ENCODE measurements at regions not wholly inside any gene's neighbourhood (a gene's known extent, or its start where the extent isn't known, plus 50 kb on each side); places are given as distances from the start of the nearest gene placed in this dataset.

DNA sequence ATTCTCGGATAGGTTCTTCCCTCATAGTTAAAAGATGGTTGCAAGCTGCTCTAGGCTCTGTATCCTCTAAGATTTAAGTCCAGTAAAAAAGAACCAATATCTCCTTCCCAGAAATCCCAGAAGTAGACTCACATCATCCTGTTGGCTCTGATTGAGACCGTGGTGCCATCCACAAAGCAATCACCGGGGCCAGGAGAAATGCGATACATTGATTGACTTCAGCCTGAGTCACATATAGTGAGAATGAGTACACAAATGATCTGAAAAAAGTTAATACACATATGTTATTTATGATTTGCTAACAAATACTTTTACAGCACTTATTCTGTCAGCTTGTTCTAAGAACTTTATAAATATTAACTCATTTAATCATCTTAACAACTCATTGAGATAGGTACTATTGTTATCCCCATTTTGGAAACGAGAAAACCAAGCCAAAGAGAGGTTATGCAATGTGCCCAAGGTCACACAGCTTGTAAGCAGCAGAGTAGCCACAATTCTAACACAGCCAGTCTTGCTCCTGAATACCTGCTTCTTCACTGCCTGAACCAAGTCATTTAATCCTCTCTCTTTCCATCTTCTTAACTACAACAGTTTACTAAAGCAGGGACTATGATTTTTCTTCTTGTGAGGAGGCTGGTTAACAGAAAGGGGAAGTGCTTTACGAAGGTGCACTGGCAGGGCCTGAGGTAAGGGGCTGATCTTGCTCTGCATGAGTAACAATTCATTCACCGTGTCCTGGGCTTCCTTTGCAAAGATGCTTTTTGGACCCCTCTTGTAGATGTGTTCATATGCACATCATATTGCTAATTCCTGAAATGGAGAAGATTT lies 177.0 kb downstream of the REEP3 start:
- Histone ChIP-seq H3K27me3 (replicated peaks; ENCODE audit: insufficient read depth, low read length) (no peaks in the 10 kb centered on the region), H3F3A (ENCODE audit: insufficient read depth, low read length) (no peaks in the 10 kb centered on the region), H4K20me1 (ENCODE audit: insufficient read depth, low read length) (no peaks in the 10 kb centered on the region), H3K4me3 (ENCODE audit: low read length) (no peak overlapping the region), H3K9me2 (replicated peaks; ENCODE audit: insufficient read depth, low read length) (no peaks in the 10 kb centered on the region), H3K4me2 (ENCODE audit: low read depth, low read length) (no peak overlapping the region), H3K4me1 (ENCODE audit: low read length) (no peaks in the 10 kb centered on the region), H3K9me3 (replicated peaks; ENCODE audit: insufficient read depth, low read length) (no peaks in the 10 kb centered on the region), H3K9ac (ENCODE audit: low read length) (no peak overlapping the region), H3K27ac (ENCODE audit: low read length) (no peak overlapping the region), H3K36me3 (replicated peaks; ENCODE audit: insufficient read depth, low read length) (no peaks in the 10 kb centered on the region), H3K79me2 (ENCODE audit: low read length) (no peaks in the 10 kb centered on the region), H2AFZ (ENCODE audit: low read length) (no peak overlapping the region)
- DNase-seq: no peak
- TF ChIP-seq EZH2 (optimal IDR thresholded peaks at IDR 0.05; ENCODE audit: low read depth, low read length) (no peak), EZH2phosphoT487 (IDR thresholded peaks at IDR 0.05; ENCODE audit: low read length) (no peak)
- TF ChIP-seq, protein P1, sequence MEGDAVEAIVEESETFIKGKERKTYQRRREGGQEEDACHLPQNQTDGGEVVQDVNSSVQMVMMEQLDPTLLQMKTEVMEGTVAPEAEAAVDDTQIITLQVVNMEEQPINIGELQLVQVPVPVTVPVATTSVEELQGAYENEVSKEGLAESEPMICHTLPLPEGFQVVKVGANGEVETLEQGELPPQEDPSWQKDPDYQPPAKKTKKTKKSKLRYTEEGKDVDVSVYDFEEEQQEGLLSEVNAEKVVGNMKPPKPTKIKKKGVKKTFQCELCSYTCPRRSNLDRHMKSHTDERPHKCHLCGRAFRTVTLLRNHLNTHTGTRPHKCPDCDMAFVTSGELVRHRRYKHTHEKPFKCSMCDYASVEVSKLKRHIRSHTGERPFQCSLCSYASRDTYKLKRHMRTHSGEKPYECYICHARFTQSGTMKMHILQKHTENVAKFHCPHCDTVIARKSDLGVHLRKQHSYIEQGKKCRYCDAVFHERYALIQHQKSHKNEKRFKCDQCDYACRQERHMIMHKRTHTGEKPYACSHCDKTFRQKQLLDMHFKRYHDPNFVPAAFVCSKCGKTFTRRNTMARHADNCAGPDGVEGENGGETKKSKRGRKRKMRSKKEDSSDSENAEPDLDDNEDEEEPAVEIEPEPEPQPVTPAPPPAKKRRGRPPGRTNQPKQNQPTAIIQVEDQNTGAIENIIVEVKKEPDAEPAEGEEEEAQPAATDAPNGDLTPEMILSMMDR (IDR thresholded peaks at IDR 0.05; ENCODE audit: low read length): no peak

DNA sequence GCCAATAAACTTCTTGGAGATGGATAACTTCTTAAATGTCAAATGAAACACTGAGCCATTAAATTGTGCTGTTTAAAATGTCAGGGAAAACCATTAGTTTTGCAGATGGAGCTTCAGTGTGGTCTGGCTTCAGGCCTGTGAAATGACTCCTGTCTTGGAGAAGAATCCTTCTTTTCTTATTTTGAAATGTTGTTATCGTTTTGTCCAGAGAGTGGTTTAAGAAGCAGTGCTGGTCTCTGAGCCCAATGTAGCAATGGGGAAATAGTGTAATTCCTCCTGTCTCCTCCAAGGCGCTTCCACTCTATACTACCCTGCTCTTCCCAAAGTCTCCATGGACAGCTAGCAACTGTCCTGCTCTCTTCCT lies 177.6 kb downstream of the REEP3 start:
- Histone ChIP-seq H2AFZ (ENCODE audit: low read length) (no peak overlapping the region), H3K4me2 (ENCODE audit: low read depth, low read length) (no peak overlapping the region), H3F3A (ENCODE audit: insufficient read depth, low read length) (no peaks in the 10 kb centered on the region), H3K9ac (ENCODE audit: low read length) (no peak overlapping the region), H3K36me3 (replicated peaks; ENCODE audit: insufficient read depth, low read length) (no peaks in the 10 kb centered on the region), H3K4me3 (ENCODE audit: low read length) (no peak overlapping the region), H4K20me1 (ENCODE audit: insufficient read depth, low read length) (no peaks in the 10 kb centered on the region), H3K27me3 (replicated peaks; ENCODE audit: insufficient read depth, low read length) (no peaks in the 10 kb centered on the region), H3K4me1 (ENCODE audit: low read length) (no peaks in the 10 kb centered on the region), H3K27ac (ENCODE audit: low read length) (no peak overlapping the region), H3K9me2 (replicated peaks; ENCODE audit: insufficient read depth, low read length) (no peaks in the 10 kb centered on the region), H3K9me3 (replicated peaks; ENCODE audit: insufficient read depth, low read length) (no peaks in the 10 kb centered on the region), H3K79me2 (ENCODE audit: low read length) (no peaks in the 10 kb centered on the region)
- no peak for DNase-seq
- TF ChIP-seq, protein P1 (IDR thresholded peaks at IDR 0.05; ENCODE audit: low read length): no peak
- TF ChIP-seq EZH2 (optimal IDR thresholded peaks at IDR 0.05; ENCODE audit: low read depth, low read length): no peak
- TF ChIP-seq EZH2phosphoT487 (IDR thresholded peaks at IDR 0.05; ENCODE audit: low read length): no peak

DNA sequence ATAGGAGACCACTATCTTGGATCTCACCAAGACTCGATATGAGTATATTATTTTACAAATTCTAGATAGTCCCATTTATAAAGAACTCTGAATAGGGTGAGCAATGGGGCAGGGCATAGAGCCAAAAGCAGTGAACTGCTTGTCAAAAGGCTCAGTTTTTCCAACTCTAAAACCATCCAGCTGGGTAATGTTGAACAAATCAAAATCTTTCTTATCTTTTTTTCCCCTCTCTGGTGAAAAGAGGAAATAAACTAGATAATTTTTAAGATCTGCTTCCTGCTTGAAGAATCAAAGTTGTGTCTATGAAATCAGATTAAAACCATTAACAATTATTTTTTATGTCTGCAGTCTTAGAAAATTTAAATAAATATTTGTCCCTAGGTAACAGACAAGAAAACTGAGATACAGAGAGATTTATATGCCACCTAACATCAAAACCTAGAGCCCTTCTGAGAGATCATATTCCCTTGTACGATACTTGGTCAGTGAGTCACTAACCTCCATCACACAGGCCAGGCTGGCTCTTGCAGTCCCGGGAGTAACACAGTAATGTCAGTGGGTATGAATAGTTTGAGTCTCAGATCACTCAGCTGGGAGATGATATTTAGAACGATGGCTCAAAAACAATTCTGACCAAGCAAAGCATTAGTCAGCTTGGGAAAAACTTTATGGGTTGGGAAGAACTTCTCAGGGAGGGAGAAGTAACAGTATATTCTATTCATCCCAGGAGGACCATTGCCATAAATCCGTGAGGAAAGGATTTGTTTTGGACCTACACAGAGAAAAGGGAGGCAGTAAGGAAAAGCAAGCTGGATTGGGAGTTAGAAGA lies 178.8 kb downstream of the REEP3 start:
- no peak overlapping the region for H3K4me2 ChIP-seq (ENCODE audit: low read depth, low read length)
- H3K9me3 ChIP-seq (replicated peaks; ENCODE audit: insufficient read depth, low read length): no peaks in the 10 kb centered on the region
- TF ChIP-seq EZH2phosphoT487 (IDR thresholded peaks at IDR 0.05; ENCODE audit: low read length): no peak
- TF ChIP-seq, protein P1 (IDR thresholded peaks at IDR 0.05; ENCODE audit: low read length): no peak
- no peak for TF ChIP-seq EZH2 (optimal IDR thresholded peaks at IDR 0.05; ENCODE audit: low read depth, low read length)
- no peaks in the 10 kb centered on the region for H3K79me2 ChIP-seq (ENCODE audit: low read length)
- H3K4me1 ChIP-seq (ENCODE audit: low read length): no peaks in the 10 kb centered on the region
- no peaks in the 10 kb centered on the region for H3K27me3 ChIP-seq (replicated peaks; ENCODE audit: insufficient read depth, low read length)
- H3K9me2 ChIP-seq (replicated peaks; ENCODE audit: insufficient read depth, low read length): no peaks in the 10 kb centered on the region
- no peak overlapping the region for H3K4me3 ChIP-seq (ENCODE audit: low read length)
- DNase-seq: no peak
- no peaks in the 10 kb centered on the region for H4K20me1 ChIP-seq (ENCODE audit: insufficient read depth, low read length)
- H2AFZ ChIP-seq (ENCODE audit: low read length): no peak overlapping the region
- H3F3A ChIP-seq (ENCODE audit: insufficient read depth, low read length): no peaks in the 10 kb centered on the region
- no peaks in the 10 kb centered on the region for H3K36me3 ChIP-seq (replicated peaks; ENCODE audit: insufficient read depth, low read length)
- H3K27ac ChIP-seq (ENCODE audit: low read length): no peak overlapping the region
- no peak overlapping the region for H3K9ac ChIP-seq (ENCODE audit: low read length)

Measured in MM.1S (cell line).